C4-2B (cell line): ENCODE measurements at regions not wholly inside any gene's neighbourhood (a gene's known extent, or its start where the extent isn't known, plus 50 kb on each side); places are given as distances from the start of the nearest gene placed in this dataset.

Experiments used
- CTCF ChIP-seq: fragments of 450-650 bp; conservative IDR thresholded peaks from 2 replicates; pipeline ENCODE4 v1.5.1; 2017; ENCODE audit warnings: mild to moderate bottlenecking
- ZFX ChIP-seq: fragments of 450-650 bp; IDR thresholded peaks from 2 replicates; pipeline ENCODE4 v1.6.1; 2017

DNA sequence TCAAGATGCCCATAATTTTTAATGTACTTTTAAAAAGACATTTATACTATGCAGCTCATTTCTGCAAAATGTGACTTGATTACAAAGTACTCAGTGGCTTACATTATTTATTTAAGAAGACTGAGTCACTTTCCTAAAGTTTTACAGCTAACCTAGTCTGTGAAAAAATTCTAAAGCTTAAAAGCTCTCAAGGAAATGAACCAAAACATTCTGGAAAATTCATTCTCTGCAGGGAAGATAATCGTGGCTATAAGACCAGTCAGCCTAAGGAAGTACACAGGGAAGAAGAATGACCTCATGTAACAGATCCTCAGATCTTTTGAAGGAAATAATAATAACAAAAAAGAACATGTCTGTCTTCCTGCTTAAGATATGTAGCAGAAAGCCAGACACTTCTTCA is 232.1 kb upstream of the STK17B start:
- TF ChIP-seq CTCF = no peak
- no peak for TF ChIP-seq ZFX
